RWPE2 (cell line): ENCODE measurements at regions not wholly inside any gene's neighbourhood (a gene's known extent, or its start where the extent isn't known, plus 50 kb on each side); places are given as distances from the start of the nearest gene placed in this dataset.

ENCODE experiments used
- ATAC-seq: fragments of 200-7000 bp; cut with Tn5 transposase; 3 replicates; pipeline ENCODE4 v1.9.1; 2021; ENCODE audit warnings: low read depth
- DNase-seq: peaks from one replicate; pipeline ENCODE4 v3.0.0-alpha.2; 2020; ENCODE audit warnings: low spot score
- H3K27ac ChIP-seq: fragments of 450-650 bp; 2 replicates; pipeline ENCODE4 v1.5.1; 2017; ENCODE audit warnings: mild to moderate bottlenecking; ENCODE audit not compliant: poor library complexity, severe bottlenecking
- H3K27me3 ChIP-seq: fragments of 250-450 bp; sonication (Bioruptor Pico); 2 replicates; pipeline ENCODE4 v1.5.1; 2021; ENCODE audit warnings: mild to moderate bottlenecking, moderate library complexity; ENCODE audit not compliant: insufficient read depth, poor library complexity, severe bottlenecking
- H3K36me3 ChIP-seq: fragments of 250-450 bp; sonication (Bioruptor Pico); 2 replicates; pipeline ENCODE4 v1.5.1; 2020; ENCODE audit warnings: low read depth, mild to moderate bottlenecking, moderate library complexity
- H3K4me1 ChIP-seq: fragments of 250-450 bp; sonication (Bioruptor Pico); 2 replicates; pipeline ENCODE4 v1.5.1; 2021; ENCODE audit warnings: mild to moderate bottlenecking, moderate library complexity; ENCODE audit not compliant: insufficient read depth, poor library complexity, severe bottlenecking
- H3K4me3 ChIP-seq: fragments of 250-450 bp; sonication (Bioruptor Pico); 2 replicates; pipeline ENCODE4 v1.5.1; 2021; ENCODE audit warnings: mild to moderate bottlenecking, moderate library complexity; ENCODE audit not compliant: severe bottlenecking
- H3K9me3 ChIP-seq: fragments of 250-450 bp; sonication (Bioruptor Pico); 2 replicates; pipeline ENCODE4 v1.5.1; 2021; ENCODE audit warnings: mild to moderate bottlenecking, moderate library complexity; ENCODE audit not compliant: severe bottlenecking
- TF ChIP-seq, protein P1 (sequence below): fragments of 450-650 bp; IDR thresholded peaks from one replicate; pipeline ENCODE4 v1.5.1; 2017; ENCODE audit warnings: mild to moderate bottlenecking, moderate library complexity; ENCODE audit not compliant: poor library complexity, severe bottlenecking

DNA sequence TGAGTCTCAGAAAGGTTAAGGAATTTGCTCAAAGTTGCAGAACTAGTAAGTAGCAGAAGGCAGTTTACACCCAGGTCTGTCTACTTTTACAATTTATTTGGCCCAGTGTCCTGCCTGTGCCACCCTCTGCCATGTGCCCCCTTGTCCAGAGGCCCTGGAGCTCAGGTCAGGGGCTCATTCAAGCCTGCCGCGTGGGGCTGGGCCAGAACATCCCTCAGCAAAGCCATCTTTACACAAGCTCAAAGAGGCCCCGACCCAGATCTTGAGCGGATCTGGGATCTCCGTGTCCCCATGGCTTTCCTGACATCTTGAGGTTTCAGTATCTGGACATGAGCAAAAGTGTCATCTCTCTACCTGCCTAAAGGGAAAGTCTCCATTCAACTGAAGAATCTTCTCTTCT, 76.4 kb upstream of the VSTM2B start:
- Histone ChIP-seq H3K9me3 (no peaks in the 10 kb centered on the region), H3K4me1 (no peaks in the 10 kb centered on the region), H3K27ac (no peak overlapping the region), H3K27me3 (no peaks in the 10 kb centered on the region), H3K36me3 (no peaks in the 10 kb centered on the region), H3K4me3 (no peak overlapping the region)
- ATAC-seq (no peak), DNase-seq (no peak)
- TF ChIP-seq, protein P1, sequence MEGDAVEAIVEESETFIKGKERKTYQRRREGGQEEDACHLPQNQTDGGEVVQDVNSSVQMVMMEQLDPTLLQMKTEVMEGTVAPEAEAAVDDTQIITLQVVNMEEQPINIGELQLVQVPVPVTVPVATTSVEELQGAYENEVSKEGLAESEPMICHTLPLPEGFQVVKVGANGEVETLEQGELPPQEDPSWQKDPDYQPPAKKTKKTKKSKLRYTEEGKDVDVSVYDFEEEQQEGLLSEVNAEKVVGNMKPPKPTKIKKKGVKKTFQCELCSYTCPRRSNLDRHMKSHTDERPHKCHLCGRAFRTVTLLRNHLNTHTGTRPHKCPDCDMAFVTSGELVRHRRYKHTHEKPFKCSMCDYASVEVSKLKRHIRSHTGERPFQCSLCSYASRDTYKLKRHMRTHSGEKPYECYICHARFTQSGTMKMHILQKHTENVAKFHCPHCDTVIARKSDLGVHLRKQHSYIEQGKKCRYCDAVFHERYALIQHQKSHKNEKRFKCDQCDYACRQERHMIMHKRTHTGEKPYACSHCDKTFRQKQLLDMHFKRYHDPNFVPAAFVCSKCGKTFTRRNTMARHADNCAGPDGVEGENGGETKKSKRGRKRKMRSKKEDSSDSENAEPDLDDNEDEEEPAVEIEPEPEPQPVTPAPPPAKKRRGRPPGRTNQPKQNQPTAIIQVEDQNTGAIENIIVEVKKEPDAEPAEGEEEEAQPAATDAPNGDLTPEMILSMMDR, result no peak

DNA sequence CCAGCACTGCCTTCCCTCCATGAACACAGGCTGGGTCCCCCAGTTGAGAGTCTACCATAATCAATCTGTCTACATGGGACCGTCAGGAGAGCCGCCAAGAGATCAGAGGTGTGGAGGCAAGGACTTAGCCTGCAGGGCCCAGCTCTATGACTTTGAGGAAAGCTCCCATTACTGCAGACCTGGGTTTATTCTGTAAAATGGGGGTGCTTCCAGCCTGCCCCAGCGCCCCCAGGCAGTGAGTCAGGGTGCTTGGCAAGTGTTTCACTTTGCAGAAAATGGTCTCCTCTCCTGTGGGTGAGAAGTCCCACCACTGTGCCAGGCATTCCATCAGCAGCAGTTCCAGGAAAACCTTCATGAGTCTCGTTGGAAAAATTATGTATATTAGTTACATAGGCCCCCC, 75.5 kb upstream of the VSTM2B start:
- DNase-seq, result no peak
- no peaks in the 10 kb centered on the region for H3K4me1 ChIP-seq
- no peaks in the 10 kb centered on the region for H3K9me3 ChIP-seq
- H3K27me3 ChIP-seq, result no peaks in the 10 kb centered on the region
- no peak overlapping the region for H3K4me3 ChIP-seq
- ATAC-seq, result no peak
- H3K36me3 ChIP-seq, result no peaks in the 10 kb centered on the region
- TF ChIP-seq, protein P1, result no peak
- H3K27ac ChIP-seq, result no peak overlapping the region

DNA sequence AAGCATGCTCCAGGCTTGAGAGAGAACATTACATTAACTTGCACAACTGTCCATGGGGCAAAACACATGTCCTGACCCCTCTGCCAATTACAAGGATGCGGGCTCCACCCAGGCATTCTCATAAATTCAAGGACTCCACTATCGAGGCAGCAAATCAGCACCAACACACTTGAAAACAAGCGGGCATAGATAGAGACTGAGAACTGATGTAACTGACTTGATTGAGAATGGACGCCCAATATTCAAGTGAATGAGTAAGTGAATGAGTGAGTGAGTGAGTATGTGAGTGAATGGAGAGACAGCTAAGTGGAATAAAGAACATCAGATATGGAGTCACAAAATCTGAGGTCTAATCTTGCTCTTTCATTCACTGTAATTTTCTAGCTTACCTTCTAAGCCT, 75.0 kb upstream of the VSTM2B start:
- no peak overlapping the region for H3K27ac ChIP-seq
- H3K36me3 ChIP-seq, result no peaks in the 10 kb centered on the region
- no peaks in the 10 kb centered on the region for H3K9me3 ChIP-seq
- TF ChIP-seq, protein P1, result no peak
- no peaks in the 10 kb centered on the region for H3K27me3 ChIP-seq
- H3K4me1 ChIP-seq, result no peaks in the 10 kb centered on the region
- no peak overlapping the region for H3K4me3 ChIP-seq
- DNase-seq, result no peak
- ATAC-seq, result no peak

DNA sequence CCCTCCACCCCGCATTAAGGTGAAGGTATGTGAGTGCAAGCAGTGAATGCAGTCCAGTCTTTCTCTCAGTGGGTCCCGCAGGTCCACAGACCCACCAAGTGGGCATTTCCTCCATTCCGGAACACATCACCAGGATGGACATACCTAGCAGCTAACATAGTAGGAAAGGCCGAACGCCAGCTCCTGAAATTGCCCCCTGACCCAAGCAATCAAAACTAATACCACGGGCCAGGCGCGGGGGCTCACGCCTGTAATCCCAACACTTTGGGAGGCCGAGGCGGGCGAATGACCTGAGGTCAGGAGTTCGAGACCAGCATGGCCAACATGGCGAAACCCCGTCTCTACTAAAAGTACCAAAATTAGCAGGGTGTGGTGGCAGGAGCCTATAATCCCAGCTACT, 71.7 kb upstream of the VSTM2B start:
- no peaks in the 10 kb centered on the region for H3K4me1 ChIP-seq
- H3K4me3 ChIP-seq, result no peak overlapping the region
- DNase-seq (no peak), ATAC-seq (no peak)
- H3K36me3 ChIP-seq, result no peaks in the 10 kb centered on the region
- TF ChIP-seq, protein P1, result no peak
- H3K27ac ChIP-seq, result no peak overlapping the region
- H3K27me3 ChIP-seq, result no peaks in the 10 kb centered on the region
- no peaks in the 10 kb centered on the region for H3K9me3 ChIP-seq

DNA sequence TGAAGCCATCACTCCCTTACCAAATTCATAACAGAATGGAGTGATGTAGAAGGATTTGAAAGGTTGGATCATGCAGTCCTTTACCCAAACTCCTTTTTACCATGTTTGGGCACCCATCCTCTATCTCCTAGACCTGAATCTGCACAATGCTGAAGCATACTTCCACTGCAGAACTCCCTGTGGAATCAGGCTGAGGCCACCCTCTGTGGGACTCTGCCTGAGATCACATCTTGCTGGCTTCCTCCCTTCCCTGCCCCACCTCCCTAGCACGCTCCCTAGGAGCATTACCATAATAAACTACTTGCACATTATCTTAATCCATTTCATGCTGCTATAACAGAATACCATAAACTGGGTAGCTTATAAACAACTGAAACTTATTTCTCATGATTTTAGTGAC, 68.4 kb upstream of the VSTM2B start:
- TF ChIP-seq, protein P1, result no peak
- no peak for DNase-seq
- ATAC-seq, result no peak
- Histone ChIP-seq H3K9me3 (no peaks in the 10 kb centered on the region), H3K4me3 (no peak overlapping the region), H3K4me1 (no peaks in the 10 kb centered on the region), H3K27me3 (no peaks in the 10 kb centered on the region), H3K27ac (no peak overlapping the region), H3K36me3 (no peaks in the 10 kb centered on the region)
